Mesendoderm (in vitro differentiated cells): ENCODE measurements at regions not wholly inside any gene's neighbourhood (a gene's known extent, or its start where the extent isn't known, plus 50 kb on each side); places are given as distances from the start of the nearest gene placed in this dataset.
"Not testable (repeated sequence)": the region's sequence is repeated elsewhere in the genome, so short reads cannot be mapped to it uniquely, and the experiment has no call there.

Experiments used
- DNase-seq: peaks from one replicate; pipeline ENCODE4 v3.0.0; 2013
- H2AK5ac ChIP-seq: 2 replicates; pipeline ENCODE4 v1.6.1; 2013; ENCODE audit warnings: low read length, inconsistent platforms
- H2BK120ac ChIP-seq: 2 replicates; pipeline ENCODE4 v1.6.1; 2013; ENCODE audit warnings: low read depth, mild to moderate bottlenecking, low read length, moderate library complexity, mixed read lengths
- H2BK15ac ChIP-seq: replicated peaks from 2 replicates; pipeline ENCODE4 v1.6.1; 2013; ENCODE audit warnings: low read depth, mild to moderate bottlenecking, moderate library complexity
- H2BK5ac ChIP-seq: 2 replicates; pipeline ENCODE4 v1.6.1; 2013; ENCODE audit warnings: low read length, inconsistent platforms
- H3K18ac ChIP-seq: 2 replicates; pipeline ENCODE4 v1.6.1; 2013; ENCODE audit warnings: mild to moderate bottlenecking, low read length, mixed read lengths
- H3K23ac ChIP-seq: one replicate; pipeline ENCODE4 v1.6.1; 2013; ENCODE audit warnings: low read length
- H3K27ac ChIP-seq: 2 replicates; pipeline ENCODE4 v1.5.1; 2013; ENCODE audit warnings: low read depth, mild to moderate bottlenecking, inconsistent platforms, low read length, moderate library complexity
- H3K27me3 ChIP-seq: 2 replicates; pipeline ENCODE4 v1.6.1; 2013; ENCODE audit warnings: low read length, control low read depth, mild to moderate bottlenecking, inconsistent platforms; ENCODE audit not compliant: insufficient read depth, poor library complexity
- H3K36me3 ChIP-seq: 2 replicates; pipeline ENCODE4 v1.6.1; 2013; ENCODE audit warnings: low read length, inconsistent platforms; ENCODE audit not compliant: control insufficient read depth, insufficient read depth
- H3K4ac ChIP-seq: one replicate; pipeline ENCODE4 v1.6.1; 2013; ENCODE audit warnings: low read depth, mild to moderate bottlenecking, low read length, moderate library complexity
- H3K4me1 ChIP-seq: 2 replicates; pipeline ENCODE4 v1.6.1; 2013; ENCODE audit warnings: low read depth, low read length, inconsistent platforms; ENCODE audit not compliant: control insufficient read depth
- H3K4me2 ChIP-seq: 2 replicates; pipeline ENCODE4 v1.6.1; 2013; ENCODE audit warnings: low read length
- H3K4me3 ChIP-seq: 2 replicates; pipeline ENCODE4 v1.5.1; 2013; ENCODE audit warnings: mild to moderate bottlenecking, low read length
- H3K56ac ChIP-seq: one replicate; pipeline ENCODE4 v1.6.1; 2013; ENCODE audit warnings: low read length
- H3K79me1 ChIP-seq: 2 replicates; pipeline ENCODE4 v1.6.1; 2013; ENCODE audit warnings: low read length, inconsistent platforms
- H3K79me2 ChIP-seq: 2 replicates; pipeline ENCODE4 v1.6.1; 2013; ENCODE audit warnings: mild to moderate bottlenecking, low read length; ENCODE audit not compliant: control insufficient read depth, insufficient read depth
- H3K9ac ChIP-seq: 2 replicates; pipeline ENCODE4 v1.6.1; 2013; ENCODE audit warnings: low read length, inconsistent platforms
- H4K5ac ChIP-seq: one replicate; pipeline ENCODE4 v1.6.1; 2013; ENCODE audit warnings: low read length
- H4K8ac ChIP-seq: one replicate; pipeline ENCODE4 v1.6.1; 2013; ENCODE audit warnings: low read depth, mild to moderate bottlenecking, control low read depth, low read length, moderate library complexity
- WGBS: extraction: QIAGEN DNeasy Blood & Tissue Kit; methylation state at CpG from one replicate; pipeline ENCODE4 v1.1.7; 2013; ENCODE audit warnings: low lambda C conversion rate, missing lambda C conversion rate; ENCODE audit not compliant: insufficient coverage; ENCODE audit errors: extremely low coverage; 5-methylcytosine and 5-hydroxymethylcytosine counted together

DNA sequence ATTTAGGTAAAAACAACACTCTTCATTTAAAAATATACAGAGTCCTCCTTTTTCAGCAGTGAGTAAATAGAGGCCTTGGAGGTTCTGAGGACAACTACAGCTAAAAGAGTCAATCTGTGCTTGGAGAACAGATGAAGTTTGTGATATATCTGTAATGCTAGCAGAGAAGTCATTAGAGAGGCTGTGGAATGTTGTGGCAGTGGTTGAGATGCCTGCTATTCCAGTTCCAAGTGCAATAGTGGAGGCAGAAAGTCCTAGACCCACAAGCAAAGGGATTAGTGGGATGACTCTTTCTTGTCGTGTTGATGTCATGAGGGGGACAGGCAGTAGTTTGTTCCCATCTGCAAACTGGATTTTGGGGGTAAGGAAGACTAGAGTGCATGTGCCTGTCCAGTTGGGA, 62.1 kb upstream of the EZR start:
- not testable (repeated sequence) for H3K27me3 ChIP-seq, H3K4me3 ChIP-seq, H2BK15ac ChIP-seq, H3K9ac ChIP-seq, H3K18ac ChIP-seq, H2BK5ac ChIP-seq, H3K4me2 ChIP-seq, H3K79me1 ChIP-seq, H4K5ac ChIP-seq, H3K4ac ChIP-seq, DNase-seq, H2BK120ac ChIP-seq, H3K23ac ChIP-seq, H3K56ac ChIP-seq, H3K36me3 ChIP-seq, H2AK5ac ChIP-seq, H3K27ac ChIP-seq, H4K8ac ChIP-seq, H3K79me2 ChIP-seq, H3K4me1 ChIP-seq
- whole genome bisulfite sequencing, result no CpG with 5 or more reads among the region's 1 CpG

DNA sequence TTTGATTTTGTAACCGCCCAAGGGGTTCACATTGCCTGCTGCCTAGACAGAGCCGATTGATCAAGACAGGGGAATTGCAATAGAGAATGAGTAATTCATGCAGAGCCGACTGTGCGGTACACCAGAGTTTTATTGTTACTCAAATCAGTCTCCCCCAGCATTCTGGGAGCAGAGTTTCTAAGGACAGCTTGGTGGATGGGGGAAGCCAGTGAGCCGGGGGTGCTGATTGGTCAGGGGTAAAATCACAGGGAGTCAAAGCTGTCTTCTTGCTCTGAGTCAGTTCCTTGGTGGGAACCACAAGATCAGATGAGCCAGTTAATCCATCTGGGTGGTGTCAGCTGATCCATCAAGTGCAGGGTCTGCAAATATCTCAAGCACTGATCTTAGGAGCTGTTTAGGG, 60.0 kb upstream of the EZR start:
- Histone ChIP-seq H2BK120ac (no peak overlapping the region), H3K18ac (peak overlapping the region; percentile 89), H3K56ac (no peak overlapping the region), H3K4me2 (no peak overlapping the region), H4K5ac (no peak overlapping the region), H2AK5ac (no peak overlapping the region), H3K36me3 (no peaks in the 10 kb centered on the region), H3K4me3 (no peak overlapping the region), H3K79me2 (no peaks in the 10 kb centered on the region), H4K8ac (no peak overlapping the region), H3K23ac (no peak overlapping the region), H2BK5ac (no peak overlapping the region), H3K79me1 (no peaks in the 10 kb centered on the region), H3K27ac (peak overlapping the region; percentile 58), H3K27me3 (no peaks in the 10 kb centered on the region), H2BK15ac (no peak overlapping the region), H3K4ac (peak overlapping the region; percentile 68), H3K9ac (no peak overlapping the region), H3K4me1 (peaks cover 2% of the 10 kb centered on the region)
- no CpG with 5 or more reads among the region's 5 CpGs for WGBS
- peak; percentile 48 for DNase-seq

DNA sequence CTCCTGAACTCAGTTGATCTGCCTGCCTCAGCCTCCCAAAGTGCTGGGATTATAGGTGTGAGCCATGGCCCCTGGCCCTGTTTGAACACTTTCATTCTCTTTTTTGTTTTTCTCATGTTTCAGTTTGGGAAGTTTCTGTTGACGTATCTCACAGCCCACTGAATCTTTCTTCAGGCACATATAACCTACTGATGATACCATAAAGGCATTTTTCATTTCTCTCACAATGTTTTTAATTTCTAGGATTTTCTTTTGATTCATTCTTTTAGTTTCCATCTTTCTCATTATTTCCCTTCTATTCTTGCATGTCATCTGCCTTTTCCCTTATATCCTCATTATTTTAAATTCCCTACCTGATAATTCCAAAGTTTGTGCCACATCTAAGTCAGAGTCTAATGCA, 58.5 kb upstream of the EZR start:
- Histone ChIP-seq H3K27me3 (no peaks in the 10 kb centered on the region), H3K27ac (no peak overlapping the region), H3K4ac (no peak overlapping the region), H3K79me2 (no peaks in the 10 kb centered on the region), H2BK120ac (no peak overlapping the region), H3K56ac (no peak overlapping the region), H3K36me3 (no peaks in the 10 kb centered on the region), H2BK5ac (no peak overlapping the region), H2BK15ac (no peak overlapping the region), H3K9ac (no peak overlapping the region), H3K18ac (no peak overlapping the region), H3K23ac (no peak overlapping the region), H3K4me2 (no peak overlapping the region), H3K79me1 (no peaks in the 10 kb centered on the region), H3K4me1 (peaks cover 2% of the 10 kb centered on the region), H3K4me3 (no peak overlapping the region), H4K5ac (no peak overlapping the region), H4K8ac (no peak overlapping the region), H2AK5ac (no peak overlapping the region)
- no peak for DNase-seq
- no CpG with 5 or more reads among the region's 1 CpG for WGBS

DNA sequence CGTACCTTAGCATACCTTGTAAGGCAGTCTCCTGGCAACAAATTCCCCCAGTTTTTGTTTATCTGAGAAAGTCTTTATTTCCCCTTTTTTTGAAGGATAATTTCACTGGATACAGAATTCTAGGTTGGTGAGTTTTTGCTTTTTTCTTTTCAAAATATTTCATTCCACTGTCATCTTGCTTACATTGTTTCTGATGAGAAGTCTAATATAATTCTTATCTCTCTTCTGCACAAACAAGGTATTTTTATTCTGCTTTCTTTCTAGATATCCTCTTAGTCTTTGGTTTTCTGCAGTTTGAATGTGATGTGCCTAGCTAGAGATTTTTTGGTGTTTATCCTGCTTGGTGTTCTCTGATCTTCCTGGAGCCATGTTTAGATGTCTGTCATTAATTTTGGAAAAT, 57.7 kb upstream of the EZR start:
- Histone ChIP-seq H2BK120ac (no peak overlapping the region), H3K36me3 (no peaks in the 10 kb centered on the region), H4K5ac (no peak overlapping the region), H3K27ac (no peak overlapping the region), H3K9ac (no peak overlapping the region), H3K4me2 (no peak overlapping the region), H3K79me1 (no peaks in the 10 kb centered on the region), H2BK5ac (no peak overlapping the region), H3K56ac (no peak overlapping the region), H2BK15ac (no peak overlapping the region), H4K8ac (no peak overlapping the region), H3K4ac (no peak overlapping the region), H3K18ac (no peak overlapping the region), H2AK5ac (no peak overlapping the region), H3K4me1 (peaks cover 2% of the 10 kb centered on the region), H3K4me3 (no peak overlapping the region), H3K23ac (no peak overlapping the region), H3K27me3 (no peaks in the 10 kb centered on the region), H3K79me2 (no peaks in the 10 kb centered on the region)
- DNase-seq, result no peak
- no CpG with 5 or more reads among the region's 1 CpG for WGBS

DNA sequence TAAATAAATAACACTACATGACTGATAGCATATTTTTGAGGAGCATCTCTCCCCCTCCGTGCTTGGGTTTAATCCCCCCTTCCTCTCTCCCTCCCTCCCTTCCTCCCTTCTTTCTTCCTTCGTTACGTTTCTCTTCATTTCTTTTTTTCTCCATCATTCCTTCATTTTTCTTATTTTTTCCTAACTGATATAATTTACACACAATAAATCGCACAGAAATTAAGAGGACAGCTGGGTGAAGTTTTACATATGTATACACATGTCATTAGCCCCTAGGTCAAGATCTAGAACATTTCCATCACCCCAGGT, 51.4 kb upstream of the EZR start:
- Histone ChIP-seq H3K18ac (no peak overlapping the region), H2AK5ac (no peak overlapping the region), H3K27me3 (no peaks in the 10 kb centered on the region), H3K4me2 (no peak overlapping the region), H3K56ac (no peak overlapping the region), H3K4me3 (no peak overlapping the region), H3K27ac (no peak overlapping the region), H4K8ac (no peak overlapping the region), H2BK5ac (no peak overlapping the region), H3K79me2 (no peaks in the 10 kb centered on the region), H2BK120ac (no peak overlapping the region), H3K4me1 (no peaks in the 10 kb centered on the region), H2BK15ac (no peak overlapping the region), H3K79me1 (no peaks in the 10 kb centered on the region), H3K23ac (no peak overlapping the region), H3K9ac (no peak overlapping the region), H3K4ac (no peak overlapping the region), H4K5ac (no peak overlapping the region), H3K36me3 (no peaks in the 10 kb centered on the region)
- WGBS, result 100% methylated on average over 3 of the region's 4 CpGs
- no peak for DNase-seq

DNA sequence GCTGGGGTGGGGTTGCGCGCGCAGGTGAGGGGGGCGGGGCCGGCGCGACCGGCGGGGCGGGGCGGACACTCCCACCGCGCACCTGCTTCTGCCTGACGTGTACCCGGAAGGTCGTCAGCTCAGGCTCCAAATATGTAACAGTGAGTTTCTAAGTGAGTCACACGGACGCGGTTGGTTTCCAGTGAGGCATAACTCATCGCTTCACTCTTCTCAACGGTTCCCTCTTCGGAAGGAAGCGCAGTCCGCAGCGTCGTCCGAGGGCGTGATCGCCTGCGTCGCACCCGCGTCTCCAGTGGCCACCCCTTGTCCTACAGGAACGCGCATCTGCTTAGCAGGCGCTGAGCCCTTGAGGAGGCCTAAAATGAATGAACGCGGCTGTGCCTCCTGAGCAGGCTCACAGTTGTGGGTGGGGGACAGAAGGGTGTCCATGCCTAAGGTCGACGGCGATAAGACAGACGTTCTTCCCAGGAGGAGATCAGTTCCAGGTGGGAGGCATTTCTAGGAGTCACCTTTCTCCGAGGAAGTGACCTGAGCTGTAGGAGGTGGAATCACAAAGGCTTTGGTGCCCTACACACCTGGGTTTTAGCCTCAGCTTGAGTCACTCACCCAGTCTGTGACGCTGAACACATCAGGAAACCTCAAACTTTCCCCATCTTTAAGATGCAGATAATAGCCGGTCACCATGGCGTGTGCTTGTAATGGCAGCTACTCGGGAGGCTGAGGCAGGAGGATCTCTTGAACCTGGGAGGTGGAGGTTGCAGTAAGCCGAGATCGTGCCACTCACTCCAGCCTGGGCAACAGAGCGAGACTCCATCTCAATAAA, 50.9 kb upstream of the EZR start:
- no peak overlapping the region for H3K4ac ChIP-seq
- no peak overlapping the region for H3K23ac ChIP-seq
- peak overlapping the region; percentile 43 for H3K4me3 ChIP-seq
- peaks cover 1% of the 10 kb centered on the region for H3K4me1 ChIP-seq
- H2BK15ac ChIP-seq, result no peak overlapping the region
- DNase-seq, result peak; percentile 92
- H2BK5ac ChIP-seq, result no peak overlapping the region
- H3K79me1 ChIP-seq, result no peaks in the 10 kb centered on the region
- H2AK5ac ChIP-seq, result no peak overlapping the region
- H3K18ac ChIP-seq, result no peak overlapping the region
- H3K27ac ChIP-seq, result no peak overlapping the region
- H4K8ac ChIP-seq, result no peak overlapping the region
- WGBS, result no CpG with 5 or more reads among the region's 50 CpGs
- H3K4me2 ChIP-seq, result peak overlapping the region; percentile 4
- H2BK120ac ChIP-seq, result no peak overlapping the region
- no peaks in the 10 kb centered on the region for H3K36me3 ChIP-seq
- peak overlapping the region; percentile 56 for H3K56ac ChIP-seq
- no peak overlapping the region for H4K5ac ChIP-seq
- peak overlapping the region; percentile 46 for H3K9ac ChIP-seq
- H3K79me2 ChIP-seq, result no peaks in the 10 kb centered on the region
- H3K27me3 ChIP-seq, result no peaks in the 10 kb centered on the region
